H1 (cell line): ENCODE measurements at regions not wholly inside any gene's neighbourhood (a gene's known extent, or its start where the extent isn't known, plus 50 kb on each side); places are given as distances from the start of the nearest gene placed in this dataset.

Experiments used
- ASH2L ChIP-seq: fragments of 200-600, 300-600 bp; sonication (generic); IDR thresholded peaks from one replicate; pipeline ENCODE4 v1.7.1; 2017; ENCODE audit warnings: low read length
- BACH1 ChIP-seq: IDR thresholded peaks from 2 replicates; pipeline ENCODE4 v1.6.1; 2012; ENCODE audit warnings: low read length, improper control_type of control experiment
- CBX5 ChIP-seq: fragments of 300-800, 300-1000 bp; sonication (generic); IDR thresholded peaks from 2 replicates; pipeline ENCODE4 v1.7.1; 2016; ENCODE audit warnings: antibody characterized with exemption, low read length, low read depth
- EZH2 ChIP-seq: fragments of 200-600 bp; sonication (generic); IDR thresholded peaks from 2 replicates; pipeline ENCODE4 v1.7.1; 2012; ENCODE audit warnings: low read depth, mild to moderate bottlenecking, moderate library complexity, low read length, inconsistent platforms; ENCODE audit not compliant: severe bottlenecking
- GABPA ChIP-seq: IDR thresholded peaks from 2 replicates; pipeline ENCODE4 v1.6.1; 2011; ENCODE audit warnings: mild to moderate bottlenecking, low read length, moderate library complexity, borderline replicate concordance; ENCODE audit not compliant: insufficient read depth
- HDAC6 ChIP-seq: IDR thresholded peaks from one replicate; pipeline ENCODE4 v1.7.1; 2012; ENCODE audit warnings: low read depth, mild to moderate bottlenecking, inconsistent platforms, low read length, moderate library complexity
- KDM5A ChIP-seq: fragments of 200-600 bp; IDR thresholded peaks from 2 replicates; pipeline ENCODE4 v1.7.1; 2012; ENCODE audit warnings: mild to moderate bottlenecking, low read length, inconsistent platforms, mixed read lengths
- POLR2AphosphoS5 ChIP-seq: IDR thresholded peaks from 2 replicates; pipeline ENCODE4 v1.6.1; 2011; ENCODE audit warnings: low read depth, low read length
- RNF2 ChIP-seq: fragments of 200-900, 300-1000 bp; sonication (generic); IDR thresholded peaks from 2 replicates; pipeline ENCODE4 v1.7.1; 2016; ENCODE audit warnings: borderline replicate concordance, low read depth, mild to moderate bottlenecking, antibody characterized with exemption, low read length; ENCODE audit not compliant: poor library complexity, severe bottlenecking; ENCODE audit errors: missing control alignments
- SP4 ChIP-seq: IDR thresholded peaks from 2 replicates; pipeline ENCODE4 v1.6.1; 2012; ENCODE audit warnings: low read length, inconsistent platforms
- SRF ChIP-seq: IDR thresholded peaks from 2 replicates; pipeline ENCODE4 v1.6.1; 2011; ENCODE audit warnings: mild to moderate bottlenecking, low read depth, low read length, moderate library complexity
- TF ChIP-seq, protein P1 (sequence below): fragments of 300-600 bp; sonication (generic); IDR thresholded peaks from 2 replicates; pipeline ENCODE4 v1.7.1; 2012; ENCODE audit warnings: low read length, moderate library complexity, mild to moderate bottlenecking, inconsistent platforms; ENCODE audit not compliant: insufficient replicate concordance

DNA sequence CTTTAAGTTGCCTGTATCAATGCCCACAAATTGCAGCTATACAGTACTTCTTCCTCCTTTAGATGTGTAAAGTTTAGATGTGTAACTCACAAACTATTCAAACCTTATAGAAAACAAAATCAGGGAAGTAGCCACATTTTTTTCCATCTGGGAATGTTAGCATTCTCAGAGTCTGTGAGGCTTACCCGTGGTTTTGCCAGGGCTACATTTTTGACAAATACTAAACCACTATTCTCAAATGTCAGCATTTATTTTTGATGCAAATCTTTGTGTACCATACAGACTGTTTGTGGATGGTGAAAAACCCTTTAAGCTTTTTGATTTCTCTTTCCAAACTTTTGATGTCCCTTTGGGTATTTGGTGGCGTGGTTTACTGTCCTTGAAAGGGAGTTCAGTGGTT, 216.4 kb downstream of the POSTN start (continued):
- TF ChIP-seq, protein P1, sequence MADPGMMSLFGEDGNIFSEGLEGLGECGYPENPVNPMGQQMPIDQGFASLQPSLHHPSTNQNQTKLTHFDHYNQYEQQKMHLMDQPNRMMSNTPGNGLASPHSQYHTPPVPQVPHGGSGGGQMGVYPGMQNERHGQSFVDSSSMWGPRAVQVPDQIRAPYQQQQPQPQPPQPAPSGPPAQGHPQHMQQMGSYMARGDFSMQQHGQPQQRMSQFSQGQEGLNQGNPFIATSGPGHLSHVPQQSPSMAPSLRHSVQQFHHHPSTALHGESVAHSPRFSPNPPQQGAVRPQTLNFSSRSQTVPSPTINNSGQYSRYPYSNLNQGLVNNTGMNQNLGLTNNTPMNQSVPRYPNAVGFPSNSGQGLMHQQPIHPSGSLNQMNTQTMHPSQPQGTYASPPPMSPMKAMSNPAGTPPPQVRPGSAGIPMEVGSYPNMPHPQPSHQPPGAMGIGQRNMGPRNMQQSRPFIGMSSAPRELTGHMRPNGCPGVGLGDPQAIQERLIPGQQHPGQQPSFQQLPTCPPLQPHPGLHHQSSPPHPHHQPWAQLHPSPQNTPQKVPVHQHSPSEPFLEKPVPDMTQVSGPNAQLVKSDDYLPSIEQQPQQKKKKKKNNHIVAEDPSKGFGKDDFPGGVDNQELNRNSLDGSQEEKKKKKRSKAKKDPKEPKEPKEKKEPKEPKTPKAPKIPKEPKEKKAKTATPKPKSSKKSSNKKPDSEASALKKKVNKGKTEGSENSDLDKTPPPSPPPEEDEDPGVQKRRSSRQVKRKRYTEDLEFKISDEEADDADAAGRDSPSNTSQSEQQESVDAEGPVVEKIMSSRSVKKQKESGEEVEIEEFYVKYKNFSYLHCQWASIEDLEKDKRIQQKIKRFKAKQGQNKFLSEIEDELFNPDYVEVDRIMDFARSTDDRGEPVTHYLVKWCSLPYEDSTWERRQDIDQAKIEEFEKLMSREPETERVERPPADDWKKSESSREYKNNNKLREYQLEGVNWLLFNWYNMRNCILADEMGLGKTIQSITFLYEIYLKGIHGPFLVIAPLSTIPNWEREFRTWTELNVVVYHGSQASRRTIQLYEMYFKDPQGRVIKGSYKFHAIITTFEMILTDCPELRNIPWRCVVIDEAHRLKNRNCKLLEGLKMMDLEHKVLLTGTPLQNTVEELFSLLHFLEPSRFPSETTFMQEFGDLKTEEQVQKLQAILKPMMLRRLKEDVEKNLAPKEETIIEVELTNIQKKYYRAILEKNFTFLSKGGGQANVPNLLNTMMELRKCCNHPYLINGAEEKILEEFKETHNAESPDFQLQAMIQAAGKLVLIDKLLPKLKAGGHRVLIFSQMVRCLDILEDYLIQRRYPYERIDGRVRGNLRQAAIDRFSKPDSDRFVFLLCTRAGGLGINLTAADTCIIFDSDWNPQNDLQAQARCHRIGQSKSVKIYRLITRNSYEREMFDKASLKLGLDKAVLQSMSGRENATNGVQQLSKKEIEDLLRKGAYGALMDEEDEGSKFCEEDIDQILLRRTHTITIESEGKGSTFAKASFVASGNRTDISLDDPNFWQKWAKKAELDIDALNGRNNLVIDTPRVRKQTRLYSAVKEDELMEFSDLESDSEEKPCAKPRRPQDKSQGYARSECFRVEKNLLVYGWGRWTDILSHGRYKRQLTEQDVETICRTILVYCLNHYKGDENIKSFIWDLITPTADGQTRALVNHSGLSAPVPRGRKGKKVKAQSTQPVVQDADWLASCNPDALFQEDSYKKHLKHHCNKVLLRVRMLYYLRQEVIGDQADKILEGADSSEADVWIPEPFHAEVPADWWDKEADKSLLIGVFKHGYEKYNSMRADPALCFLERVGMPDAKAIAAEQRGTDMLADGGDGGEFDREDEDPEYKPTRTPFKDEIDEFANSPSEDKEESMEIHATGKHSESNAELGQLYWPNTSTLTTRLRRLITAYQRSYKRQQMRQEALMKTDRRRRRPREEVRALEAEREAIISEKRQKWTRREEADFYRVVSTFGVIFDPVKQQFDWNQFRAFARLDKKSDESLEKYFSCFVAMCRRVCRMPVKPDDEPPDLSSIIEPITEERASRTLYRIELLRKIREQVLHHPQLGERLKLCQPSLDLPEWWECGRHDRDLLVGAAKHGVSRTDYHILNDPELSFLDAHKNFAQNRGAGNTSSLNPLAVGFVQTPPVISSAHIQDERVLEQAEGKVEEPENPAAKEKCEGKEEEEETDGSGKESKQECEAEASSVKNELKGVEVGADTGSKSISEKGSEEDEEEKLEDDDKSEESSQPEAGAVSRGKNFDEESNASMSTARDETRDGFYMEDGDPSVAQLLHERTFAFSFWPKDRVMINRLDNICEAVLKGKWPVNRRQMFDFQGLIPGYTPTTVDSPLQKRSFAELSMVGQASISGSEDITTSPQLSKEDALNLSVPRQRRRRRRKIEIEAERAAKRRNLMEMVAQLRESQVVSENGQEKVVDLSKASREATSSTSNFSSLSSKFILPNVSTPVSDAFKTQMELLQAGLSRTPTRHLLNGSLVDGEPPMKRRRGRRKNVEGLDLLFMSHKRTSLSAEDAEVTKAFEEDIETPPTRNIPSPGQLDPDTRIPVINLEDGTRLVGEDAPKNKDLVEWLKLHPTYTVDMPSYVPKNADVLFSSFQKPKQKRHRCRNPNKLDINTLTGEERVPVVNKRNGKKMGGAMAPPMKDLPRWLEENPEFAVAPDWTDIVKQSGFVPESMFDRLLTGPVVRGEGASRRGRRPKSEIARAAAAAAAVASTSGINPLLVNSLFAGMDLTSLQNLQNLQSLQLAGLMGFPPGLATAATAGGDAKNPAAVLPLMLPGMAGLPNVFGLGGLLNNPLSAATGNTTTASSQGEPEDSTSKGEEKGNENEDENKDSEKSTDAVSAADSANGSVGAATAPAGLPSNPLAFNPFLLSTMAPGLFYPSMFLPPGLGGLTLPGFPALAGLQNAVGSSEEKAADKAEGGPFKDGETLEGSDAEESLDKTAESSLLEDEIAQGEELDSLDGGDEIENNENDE = no peak
- TF ChIP-seq GABPA (no peak), SP4 (no peak), SRF (no peak), ASH2L (no peak), KDM5A (no peak), EZH2 (no peak), HDAC6 (no peak), POLR2AphosphoS5 (no peak), CBX5 (no peak), BACH1 (no peak), RNF2 (no peak)
